GM18867 (cell line): ENCODE measurements at regions not wholly inside any gene's neighbourhood (a gene's known extent, or its start where the extent isn't known, plus 50 kb on each side); places are given as distances from the start of the nearest gene placed in this dataset.
A peak's percentile ranks its signal among the peaks of the same experiment; 100 is the strongest.

Experiments
- ATAC-seq: cut with Tn5 transposase; IDR thresholded peaks from one replicate; pipeline ENCODE4 v1.9.1; 2021; ENCODE audit warnings: mild to moderate bottlenecking, moderate library complexity; ENCODE audit not compliant: unreplicated experiment

DNA sequence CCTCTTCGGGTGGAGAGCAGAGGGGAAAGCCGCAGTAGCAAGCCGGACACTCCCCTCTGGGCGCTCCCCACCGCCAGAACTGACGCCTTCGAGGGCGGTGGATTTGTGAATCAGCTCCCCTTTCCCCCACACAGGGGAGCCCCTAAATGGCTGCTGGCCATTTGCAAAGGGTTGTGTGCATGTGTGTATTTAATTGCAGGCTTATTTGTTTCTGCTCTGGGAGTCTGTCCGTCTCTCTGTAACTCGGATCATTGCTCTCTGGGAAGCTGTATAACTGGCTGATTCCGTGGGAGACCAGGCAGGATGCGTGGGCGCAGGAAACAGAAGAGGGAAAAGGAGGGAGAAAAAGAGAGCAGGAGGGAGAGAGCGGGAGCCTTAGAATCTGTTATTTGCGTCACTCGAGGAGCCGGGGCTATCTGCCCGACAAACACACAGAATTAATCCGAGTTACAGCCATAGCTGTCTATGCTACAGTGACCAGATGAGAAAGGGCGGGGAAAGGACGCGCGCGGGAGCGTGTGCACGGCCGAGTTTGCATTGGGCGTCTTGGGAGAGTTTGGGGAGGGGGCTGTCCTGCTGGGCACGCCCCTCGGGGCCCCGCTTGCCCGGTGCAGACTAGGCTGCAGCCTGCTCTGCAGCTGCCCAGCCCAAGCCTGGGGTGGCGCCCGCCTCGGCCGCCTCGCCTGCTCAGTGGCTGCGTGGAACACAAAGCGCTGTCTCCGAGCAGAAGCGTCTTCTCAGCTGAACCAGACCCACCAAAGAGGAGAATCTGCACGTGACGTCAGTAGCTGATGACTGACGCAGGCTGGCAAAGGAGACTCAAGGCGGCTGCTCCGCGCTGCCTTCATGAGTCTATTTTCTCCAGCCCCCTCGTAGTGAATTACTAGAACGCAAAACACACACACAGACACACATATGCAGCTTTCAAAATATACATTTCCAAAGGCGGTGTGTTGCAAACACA is 105.3 kb upstream of the HSD17B12 start:
- ATAC-seq, result no peak

DNA sequence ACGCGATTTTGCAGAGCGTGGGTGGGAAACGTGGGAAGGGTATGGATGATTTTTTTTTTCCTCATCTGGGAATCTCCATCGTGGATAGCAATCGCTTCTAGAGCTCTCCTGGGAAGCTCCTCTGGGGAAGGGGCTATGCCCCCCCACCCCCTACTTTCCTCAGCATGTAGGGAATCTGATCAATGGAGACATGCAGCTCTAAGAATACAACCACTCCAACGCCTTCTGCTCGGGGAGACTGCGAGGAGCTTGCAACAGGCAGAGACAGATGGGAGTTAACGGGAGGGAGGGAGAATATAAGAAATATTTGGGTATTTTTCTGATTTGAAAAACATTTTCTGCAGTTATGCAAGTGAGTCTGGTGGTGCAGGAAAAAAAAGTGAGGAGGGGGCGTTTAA is 104.6 kb upstream of the HSD17B12 start:
- no peak for ATAC-seq

- ATAC-seq, result no peak
Observed at GRCh38 chr11:43576320-43576802, 104.2 kb upstream of the HSD17B12 start.

- ATAC-seq, result no peak
Observed at GRCh38 chr11:43576803-43577521, 103.6 kb upstream of the HSD17B12 start.

DNA sequence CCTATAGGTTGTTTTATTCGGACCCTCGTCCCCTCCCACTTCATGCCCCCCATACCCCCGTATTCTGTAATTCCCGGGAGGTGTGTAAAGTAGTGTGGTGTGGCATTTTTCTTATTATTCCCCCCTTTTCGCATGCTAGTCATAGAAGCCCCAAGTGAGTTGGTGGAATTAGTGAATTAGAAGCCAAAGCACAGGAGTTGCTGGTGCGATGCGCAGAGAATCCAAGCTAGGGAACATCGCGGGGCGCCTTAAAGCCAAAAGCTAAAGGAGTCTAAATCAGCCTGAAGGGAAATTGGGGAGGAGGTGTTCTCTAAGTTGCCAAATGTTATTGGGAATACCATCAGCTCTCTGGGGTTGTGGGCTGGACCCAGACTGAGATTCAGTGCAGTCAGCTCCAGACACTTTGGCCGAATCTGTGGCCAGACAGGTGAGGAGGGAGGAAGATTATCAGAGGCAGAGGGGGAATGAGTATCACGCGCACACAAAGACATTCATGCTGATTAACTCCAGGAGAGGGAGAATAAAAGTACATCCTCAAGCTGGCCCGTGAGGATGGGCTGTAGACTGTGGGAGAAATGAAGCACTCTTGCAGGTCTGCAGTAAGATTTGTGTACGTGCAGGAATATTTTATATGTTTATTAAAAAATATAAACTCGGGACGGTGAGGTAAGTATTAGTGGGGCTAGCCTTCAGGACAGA is 102.8 kb upstream of the HSD17B12 start:
- no peak for ATAC-seq

GRCh38 chr11:43578346-43579170 is 102.0 kb upstream of the HSD17B12 start:
- no peak for ATAC-seq

- peak; percentile 70 for ATAC-seq
Observed at GRCh38 chr11:43579171-43579918, 101.2 kb upstream of the HSD17B12 start.

GRCh38 chr11:43579919-43580276 is 100.6 kb upstream of the HSD17B12 start:
- ATAC-seq, result no peak

DNA sequence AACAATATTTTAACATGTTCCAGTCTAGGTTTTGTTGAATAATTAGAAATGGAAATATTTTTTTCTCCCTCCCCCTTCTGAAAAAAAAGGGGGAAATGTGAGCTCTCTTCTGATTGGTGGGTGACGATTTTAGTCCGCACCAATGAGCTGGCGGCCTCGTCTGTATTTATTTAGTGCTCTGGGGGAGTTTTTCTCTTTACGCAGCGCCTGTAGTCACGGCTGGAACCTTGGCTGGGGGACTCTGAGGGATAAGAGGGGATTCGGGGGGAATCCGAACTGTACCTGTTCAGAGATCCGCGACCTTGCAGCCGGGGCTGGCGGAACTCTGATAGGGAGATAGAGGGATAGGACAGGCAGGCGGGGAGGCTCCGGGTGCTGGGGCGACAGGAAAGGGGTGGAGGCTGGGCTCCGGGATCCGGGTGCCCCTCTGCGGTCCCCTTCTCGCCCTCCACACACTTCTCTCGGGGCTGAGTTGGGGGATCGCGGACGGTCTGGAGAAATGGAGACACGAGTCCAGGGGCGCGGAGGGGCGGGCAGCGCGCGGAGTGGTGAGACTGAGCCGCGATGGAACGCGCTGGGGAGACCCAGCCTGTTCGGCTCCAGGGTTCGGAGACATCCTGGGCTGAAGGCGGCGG is 99.7 kb upstream of the HSD17B12 start:
- no peak for ATAC-seq

DNA sequence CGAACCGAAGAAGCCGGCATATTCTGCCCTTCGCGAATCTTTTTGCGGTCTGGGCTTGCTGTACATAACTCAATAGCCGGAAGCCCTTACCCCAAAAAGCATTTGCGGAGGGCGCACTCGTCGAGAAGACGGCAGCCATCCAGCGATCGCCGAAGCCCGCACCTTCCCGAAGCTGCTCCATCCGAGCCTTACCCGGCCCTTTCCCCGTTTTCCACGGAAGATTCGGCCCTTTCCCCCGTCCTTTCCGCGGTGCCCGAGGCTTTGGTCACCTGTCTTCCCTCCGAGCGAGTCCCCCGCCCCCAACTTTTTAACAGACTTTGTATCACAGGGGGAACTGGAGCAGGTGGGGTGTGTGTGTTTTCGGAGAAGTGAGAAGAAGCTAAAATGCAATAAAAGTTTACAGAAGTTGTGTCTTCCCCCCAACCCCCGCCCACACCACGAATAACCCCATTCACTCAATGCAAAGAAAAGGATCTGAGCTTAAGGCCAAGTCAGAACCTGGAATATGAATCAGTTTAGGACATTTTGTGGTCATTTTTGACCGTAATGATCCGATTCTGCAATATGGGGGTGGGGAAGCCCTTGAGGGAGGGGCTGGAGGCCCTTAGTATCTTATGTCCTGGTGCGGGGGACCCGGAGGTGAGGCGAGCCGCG is 99.0 kb upstream of the HSD17B12 start:
- no peak for ATAC-seq

GRCh38 chr11:43582024-43582862 is 98.3 kb upstream of the HSD17B12 start:
- no peak for ATAC-seq

DNA sequence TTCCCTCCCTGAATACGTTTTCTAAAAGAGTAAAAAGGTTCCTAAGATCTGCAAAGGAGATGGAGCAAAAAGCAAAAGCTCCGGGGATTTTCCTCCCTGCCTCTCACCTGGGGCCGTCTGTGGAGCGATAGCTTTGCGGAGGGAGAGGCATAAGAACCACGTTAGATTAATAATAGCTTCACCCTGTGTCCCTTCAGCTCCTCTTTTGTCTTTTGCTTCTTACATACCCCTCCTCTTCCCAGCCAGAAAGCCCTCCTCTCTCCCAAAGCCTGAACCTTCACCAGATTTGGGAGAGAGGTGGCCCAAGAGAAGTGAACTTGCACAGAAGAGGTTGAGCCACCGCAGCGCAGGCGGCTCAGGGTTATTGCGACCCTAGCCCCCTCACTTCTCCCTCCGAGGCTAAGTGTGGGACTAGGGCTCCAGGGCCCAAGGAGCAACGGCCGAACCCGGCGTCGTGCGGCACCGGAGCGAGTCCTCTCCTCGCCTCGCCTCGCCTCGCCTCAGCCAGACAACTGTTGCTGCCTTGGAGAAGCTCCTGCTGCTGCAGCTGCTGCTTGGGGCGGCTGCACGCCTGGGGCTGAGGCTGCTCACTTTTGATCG is 97.6 kb upstream of the HSD17B12 start:
- ATAC-seq, result no peak

DNA sequence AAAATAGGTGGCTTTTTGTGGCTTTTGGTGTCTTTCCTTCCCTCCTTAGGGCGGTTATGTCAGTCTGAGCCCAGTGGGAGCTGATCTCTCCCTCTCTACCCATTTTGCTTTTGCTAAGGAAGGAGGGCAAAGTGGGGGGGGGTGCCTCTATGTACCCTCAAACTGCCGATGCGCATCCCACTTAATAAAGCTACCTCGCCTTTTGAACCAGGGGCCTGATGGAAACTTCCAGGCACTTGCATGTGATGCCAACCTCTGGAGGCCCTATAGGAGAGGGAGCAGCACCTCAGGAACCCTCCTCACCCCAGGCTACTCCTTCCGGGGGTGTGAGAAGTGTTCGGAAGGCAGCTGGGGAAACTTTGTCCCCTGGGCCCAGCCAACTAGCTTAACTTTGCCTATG is 97.0 kb upstream of the HSD17B12 start:
- ATAC-seq, result no peak

GRCh38 chr11:43585877-43586608 is 94.5 kb upstream of the HSD17B12 start:
- no peak for ATAC-seq

- ATAC-seq, result no peak
Observed at GRCh38 chr11:43589601-43590250, 90.8 kb upstream of the HSD17B12 start.

GRCh38 chr11:43601511-43601910 is 79.0 kb upstream of the HSD17B12 start:
- ATAC-seq, result no peak
